ENCODE measurements at regions not wholly inside any gene's neighbourhood (a gene's known extent, or its start where the extent isn't known, plus 50 kb on each side); places are given as distances from the start of the nearest gene placed in this dataset.

DNA sequence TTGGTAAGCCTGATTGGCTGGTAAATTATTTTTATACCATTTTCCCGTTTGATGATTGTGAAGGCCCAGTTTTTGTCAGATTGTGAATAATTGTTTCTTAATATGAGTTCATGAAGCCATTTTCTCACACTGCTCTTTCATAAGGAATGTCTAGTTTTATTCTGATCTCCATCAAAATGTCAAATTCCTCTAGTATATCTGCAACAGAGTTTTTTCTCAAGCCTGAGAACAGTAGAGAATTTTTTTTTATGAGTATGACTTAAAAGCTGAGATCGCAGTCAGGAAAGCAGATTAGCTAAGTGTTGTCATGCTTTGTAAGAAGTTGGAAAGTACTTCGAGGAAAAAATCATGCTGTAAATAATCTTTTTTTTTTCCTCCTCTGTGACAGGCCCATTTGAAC is 484.9 kb upstream of the ATP2B1 start:
- no peak for DNase-seq

DNA sequence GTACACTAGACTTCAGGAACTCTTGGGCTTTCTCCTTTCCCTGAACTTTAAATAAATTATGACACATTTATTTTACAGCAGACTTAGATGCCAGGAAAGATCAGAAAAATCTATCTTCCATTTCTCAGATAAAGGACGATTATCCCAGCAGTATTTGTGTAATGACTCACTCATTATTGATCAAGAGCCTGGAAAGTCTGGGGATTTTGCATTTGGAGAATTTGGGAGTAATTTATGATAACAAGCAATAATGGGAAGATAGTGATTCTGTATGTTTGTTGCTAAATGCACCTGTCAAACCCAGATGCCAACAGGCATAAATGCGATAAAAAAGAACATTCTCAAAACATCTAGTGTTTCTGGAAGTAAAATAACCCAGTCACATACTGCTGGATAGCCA is 480.2 kb upstream of the ATP2B1 start:
- DNase-seq, result no peak

DNA sequence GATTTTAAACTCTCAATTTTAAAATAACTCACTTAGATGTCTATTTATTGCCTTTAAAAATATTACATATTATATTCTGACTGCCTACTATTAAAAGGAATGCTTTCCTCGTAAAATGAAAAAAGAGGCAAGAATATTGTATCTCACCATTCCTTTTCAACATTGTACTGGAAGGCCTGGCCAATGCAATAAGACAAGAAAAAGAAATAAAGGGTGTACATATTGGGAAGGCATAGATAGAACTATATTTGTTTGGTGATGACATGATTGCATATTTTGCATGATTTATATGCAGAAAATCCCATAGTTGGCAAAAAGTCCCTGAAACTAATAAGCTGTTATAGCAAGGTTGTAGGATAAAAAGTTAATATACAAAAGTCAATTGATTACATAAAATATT is 474.6 kb upstream of the ATP2B1 start:
- no peak for DNase-seq

DNA sequence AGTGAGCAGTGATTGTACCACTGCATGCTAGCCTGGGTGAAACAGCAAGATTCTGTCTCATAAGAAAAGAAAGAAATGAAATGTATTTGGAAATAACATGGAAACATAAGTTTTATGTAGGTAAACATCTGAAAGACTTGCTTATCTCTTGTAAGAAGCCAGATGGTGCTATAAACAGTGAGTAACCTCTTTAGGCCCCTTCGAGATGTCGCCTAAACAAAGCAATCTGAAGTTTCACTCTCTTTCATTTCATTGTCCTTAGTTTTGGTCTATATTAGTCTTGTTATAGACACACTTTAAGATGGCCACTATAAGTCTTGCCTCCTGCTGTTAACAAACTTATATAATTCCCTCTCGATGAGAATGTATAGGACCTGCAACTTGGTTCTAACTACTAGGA is 472.6 kb upstream of the ATP2B1 start:
- DNase-seq, result no peak

DNA sequence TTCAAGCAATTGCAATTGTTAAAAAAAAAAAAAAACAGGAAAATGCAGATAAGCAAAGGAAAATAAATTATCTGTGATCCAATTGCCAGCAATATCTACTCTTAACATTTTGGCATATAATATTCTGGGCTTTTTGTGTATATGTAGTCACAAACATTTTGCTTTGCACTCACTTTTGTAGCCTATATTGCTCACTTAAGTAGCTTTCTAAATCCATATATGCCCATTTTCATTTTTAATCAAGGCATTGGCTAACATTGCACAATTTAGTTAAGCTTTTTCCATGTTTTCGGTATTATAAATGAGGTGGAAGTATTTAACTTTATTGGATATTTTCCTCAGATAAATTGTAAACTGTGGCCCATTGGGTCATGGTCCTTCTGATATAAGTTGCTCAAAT is 466.3 kb upstream of the ATP2B1 start:
- no peak for DNase-seq

DNA sequence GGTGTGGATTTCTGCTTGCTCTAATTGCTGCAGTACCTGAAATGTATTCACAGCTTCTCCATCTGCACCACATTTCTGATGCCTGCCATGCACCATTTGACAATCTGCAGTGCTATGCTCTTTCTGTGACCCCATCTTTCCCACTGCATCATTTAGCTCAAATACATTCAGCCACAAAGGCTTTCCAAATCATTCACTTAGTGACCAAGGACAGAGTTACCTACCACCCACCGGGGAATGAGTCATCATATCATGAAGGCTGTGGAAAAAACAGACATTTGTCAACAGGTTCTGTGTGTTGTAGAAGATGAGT is 465.5 kb upstream of the ATP2B1 start:
- no peak for DNase-seq

DNA sequence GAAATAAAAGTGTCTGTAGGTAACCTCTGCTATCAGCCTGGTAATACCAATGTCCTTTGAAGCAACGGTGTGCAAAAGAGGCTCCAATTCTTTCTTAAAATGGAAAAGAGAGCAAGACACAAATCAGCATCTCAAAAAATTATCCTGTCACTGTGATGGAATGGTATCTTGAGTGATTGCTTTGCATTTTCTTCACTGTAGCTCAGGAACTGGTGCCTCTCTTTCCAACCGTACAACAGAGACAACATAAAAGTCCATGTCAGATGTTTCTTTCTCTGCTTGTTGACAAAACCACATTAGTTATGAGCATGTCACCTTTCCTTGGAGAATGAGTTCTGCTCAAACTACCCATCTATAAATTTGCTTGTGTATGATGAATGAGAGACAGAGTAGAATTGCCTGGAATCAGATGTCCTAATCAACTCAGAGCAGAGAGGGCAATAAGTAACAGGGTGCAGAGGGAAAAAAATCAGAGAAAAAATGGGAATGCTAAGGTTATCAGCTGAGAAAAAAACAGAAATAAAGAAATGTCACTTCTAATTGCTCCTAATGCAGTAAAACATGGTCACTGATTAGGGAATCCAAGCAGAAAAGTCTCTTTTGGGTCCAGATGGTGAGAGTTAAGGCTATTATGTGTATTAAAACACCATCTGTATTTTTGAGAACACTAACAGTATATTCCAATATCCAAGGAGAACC is 465.0 kb upstream of the ATP2B1 start:
- DNase-seq, result no peak

DNA sequence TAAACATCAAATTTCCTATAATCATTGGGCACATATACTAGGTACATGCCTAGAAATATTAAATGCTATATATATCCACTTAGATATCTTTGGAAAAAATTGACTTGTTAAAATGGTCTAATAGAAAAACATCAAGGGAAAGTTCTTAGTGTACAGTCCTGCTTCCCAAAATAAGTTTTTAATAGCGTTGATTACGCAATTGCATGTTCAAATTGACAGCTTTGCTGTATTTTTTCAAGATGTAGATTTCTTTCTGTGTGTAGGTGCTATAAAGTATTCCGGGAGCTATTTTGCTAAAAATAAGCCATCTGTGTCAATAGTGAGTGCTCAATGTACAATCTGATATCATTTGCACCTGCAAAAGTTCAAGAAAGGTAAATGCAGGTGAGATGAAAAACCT is 463.9 kb upstream of the ATP2B1 start:
- DNase-seq, result no peak

DNA sequence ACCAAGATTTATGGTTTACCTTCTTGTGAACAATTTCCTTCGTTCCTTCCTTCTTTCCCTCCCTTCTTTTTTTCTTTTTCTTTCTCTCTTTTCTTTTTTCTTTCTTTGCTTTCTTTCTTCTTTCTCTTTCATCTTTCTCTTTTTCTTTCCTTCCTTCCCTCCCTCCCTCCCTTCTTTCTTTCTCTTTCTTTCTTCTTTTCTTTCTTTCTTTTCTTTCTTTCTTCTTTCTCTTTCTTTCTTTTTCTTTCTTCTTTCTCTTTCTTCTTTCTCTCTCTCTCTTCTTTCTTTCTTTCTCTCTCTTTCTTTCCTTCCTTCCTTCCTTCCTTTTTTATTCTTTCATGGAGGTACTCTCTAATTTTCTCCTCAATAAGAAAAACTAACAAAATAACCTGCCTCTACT is 462.1 kb upstream of the ATP2B1 start:
- no peak for DNase-seq

DNA sequence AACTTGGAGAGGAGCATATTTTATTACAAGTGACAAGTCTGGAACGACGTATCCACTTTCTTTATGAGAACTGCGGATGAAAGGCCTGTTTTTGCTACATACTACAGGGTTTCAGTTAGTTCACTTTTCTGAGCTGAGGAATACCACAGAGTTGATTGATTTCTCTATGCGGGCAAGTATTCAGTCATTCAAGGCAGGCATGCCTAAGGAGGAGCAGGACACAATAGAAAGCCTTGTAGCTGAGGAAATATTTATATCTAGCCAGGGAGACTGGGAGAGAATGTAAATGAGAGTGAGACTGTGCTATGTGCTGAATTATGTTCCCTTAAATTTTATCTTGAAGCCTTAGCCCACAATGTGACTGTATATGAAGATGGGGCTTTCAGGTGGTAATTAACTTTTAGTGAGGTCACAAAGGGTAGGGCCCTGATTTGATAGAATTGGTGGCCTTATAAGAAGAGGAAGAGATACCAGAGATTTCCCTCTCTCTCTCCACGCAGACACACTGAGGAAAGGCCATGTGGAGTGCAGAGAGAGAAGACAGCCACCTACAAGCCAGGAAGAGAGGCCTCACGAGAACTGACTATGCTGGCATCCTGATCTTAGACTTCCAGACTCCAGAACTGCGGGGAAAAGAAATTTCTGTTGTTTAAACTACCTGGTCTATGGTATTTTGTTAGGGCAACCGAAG is 459.0 kb upstream of the ATP2B1 start:
- DNase-seq, result no peak

DNA sequence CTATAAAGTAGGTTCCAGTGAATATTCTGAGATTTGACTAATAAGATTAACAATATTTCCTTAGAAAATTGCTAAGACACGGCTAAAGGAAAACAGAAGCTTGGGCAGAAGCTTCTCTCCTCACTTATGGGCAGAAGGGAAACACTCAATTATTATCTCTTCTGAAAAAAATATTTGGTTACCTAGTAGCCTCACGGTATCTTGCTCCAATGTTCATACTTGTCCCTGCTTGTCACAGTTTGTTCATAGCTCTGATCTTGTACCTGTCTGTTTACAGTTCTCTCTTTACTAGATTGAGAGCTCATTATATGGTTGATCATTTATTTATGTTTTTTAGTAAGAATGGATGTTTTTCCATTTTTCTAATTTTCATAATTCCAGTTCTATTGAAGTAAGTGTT is 458.0 kb upstream of the ATP2B1 start:
- no peak for DNase-seq

DNA sequence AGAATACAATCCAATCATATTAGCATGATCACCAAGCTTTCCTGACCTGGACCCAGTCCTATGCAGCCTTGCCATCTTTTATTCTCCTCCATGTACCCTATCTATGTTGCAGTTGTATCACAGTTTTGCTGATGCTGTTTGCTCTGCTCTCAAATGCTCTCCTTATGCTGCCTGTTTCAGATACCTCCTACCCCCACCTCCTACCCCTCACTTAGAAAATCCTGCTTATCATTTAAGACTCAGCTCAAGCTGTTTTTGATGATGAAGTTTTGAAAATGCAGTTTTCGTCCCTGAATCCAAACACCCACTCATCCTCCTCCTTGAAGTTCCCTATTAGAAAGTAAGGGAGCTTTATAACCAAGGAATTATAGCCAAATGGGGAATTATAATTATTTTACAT is 457.4 kb upstream of the ATP2B1 start:
- DNase-seq, result no peak

DNA sequence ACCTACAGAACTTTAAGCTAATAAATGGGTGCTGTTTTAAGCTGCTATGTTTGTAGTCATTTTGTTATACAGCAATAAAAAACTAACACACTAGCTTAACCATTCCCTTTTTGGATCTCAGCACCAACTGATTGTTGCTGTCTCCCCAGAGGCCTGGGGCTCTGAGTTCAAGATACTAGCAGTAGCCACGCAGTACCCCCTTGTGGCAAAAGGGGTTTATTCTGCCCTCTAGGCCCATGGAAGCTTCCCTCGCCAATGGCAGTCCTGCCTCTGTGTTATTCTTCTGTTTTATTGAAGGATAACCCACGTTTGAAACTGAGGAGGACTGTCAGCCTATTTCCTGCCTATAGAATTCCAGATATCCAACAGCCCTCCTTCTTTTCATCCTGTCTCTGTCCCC is 455.3 kb upstream of the ATP2B1 start:
- no peak for DNase-seq

DNA sequence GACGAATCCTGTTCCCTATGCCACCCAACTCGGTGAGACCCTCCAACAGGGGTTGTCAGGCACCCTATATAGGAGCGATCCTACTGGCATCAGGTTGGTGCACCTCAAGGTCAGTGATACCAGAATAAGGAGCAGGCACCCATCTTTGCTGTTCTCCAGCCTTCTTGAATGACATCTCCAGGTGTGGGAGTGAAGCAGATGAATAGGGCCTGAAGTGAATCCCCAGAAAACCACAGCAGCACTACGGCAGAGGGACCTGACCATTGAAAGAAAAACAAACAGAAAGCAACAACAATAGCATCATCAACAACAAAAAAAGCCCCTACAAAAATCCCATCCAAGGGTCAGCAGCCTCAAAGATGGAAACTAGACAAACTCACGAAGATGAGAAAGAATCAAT is 445.2 kb upstream of the ATP2B1 start:
- DNase-seq, result no peak

DNA sequence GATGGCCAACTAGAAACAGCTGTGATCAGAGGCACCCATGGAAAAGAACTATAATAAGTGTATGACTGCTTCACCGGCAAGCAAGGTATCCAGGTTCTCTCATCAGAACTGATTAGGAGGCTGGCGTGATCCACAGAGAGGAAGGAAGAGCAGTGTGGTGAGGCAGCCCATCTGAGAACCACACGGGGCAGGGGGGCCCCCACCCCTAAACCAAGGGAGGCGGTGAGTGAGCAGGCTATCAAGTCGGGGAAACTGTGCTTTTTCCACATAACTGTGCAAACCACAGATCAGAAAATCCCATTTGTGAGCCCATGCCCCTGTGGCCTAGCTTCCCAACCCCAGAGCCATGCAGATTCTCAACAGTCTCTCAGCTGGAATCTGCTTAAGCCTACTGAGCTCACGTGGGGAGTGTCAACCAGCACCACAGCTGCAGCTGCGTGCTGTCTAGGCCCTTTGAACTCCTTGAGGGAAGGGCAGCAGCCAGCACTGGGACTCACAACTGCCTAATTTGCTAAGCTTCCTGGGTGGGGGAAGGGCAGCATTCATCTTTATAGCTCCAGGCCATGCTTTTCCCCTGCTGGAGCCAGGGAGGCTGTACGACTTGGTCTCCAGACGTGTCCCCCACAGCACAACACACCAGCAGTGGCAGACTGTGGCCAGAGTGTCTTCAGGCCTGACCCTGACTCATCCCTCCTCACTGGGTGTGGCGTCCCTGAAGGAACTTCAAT is 444.4 kb upstream of the ATP2B1 start:
- DNase-seq, result no peak

DNA sequence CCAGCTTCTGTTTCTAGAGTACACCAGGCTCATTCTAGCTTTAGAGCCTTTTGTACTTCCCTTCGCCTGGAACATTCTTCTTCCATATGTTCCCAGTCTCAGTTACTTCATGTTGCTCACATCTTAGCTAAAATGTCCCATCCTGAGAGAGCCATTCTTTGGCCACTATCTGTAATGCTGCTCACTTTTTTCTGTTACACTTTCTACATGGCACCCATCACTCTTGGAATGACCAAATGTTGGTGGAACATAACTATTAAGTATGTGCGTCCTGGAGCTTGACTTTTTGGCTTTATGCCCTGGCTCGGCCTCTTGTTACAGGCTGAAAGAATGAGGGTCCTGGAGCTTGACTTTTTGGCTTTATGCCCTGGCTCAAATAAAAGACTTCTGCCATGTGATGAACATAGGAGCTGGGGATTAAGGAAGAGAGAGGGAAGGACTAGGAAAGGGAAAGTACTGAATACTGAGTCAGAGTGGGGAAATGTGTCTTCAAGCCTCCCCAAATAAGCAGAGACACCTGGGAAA is 442.9 kb upstream of the ATP2B1 start:
- DNase-seq, result no peak

DNA sequence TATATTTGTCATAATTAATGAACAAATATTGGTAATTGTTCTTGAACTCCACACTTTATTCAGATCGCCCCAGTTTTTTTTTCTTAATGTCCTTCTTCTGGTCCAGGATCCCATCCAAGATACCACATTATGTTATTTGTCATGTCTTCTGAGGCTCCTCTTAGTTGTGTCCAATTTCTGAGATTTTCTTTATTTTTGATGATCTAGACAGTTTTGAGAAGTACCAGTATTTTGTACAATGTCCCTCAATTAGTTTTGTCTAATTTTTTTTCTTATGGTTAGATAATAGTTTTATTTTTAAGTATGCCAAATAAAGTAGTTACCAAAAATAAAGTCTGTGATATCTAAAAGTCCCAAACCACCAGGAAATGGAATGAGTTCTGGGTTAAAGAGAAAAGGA is 440.8 kb upstream of the ATP2B1 start:
- DNase-seq, result no peak

DNA sequence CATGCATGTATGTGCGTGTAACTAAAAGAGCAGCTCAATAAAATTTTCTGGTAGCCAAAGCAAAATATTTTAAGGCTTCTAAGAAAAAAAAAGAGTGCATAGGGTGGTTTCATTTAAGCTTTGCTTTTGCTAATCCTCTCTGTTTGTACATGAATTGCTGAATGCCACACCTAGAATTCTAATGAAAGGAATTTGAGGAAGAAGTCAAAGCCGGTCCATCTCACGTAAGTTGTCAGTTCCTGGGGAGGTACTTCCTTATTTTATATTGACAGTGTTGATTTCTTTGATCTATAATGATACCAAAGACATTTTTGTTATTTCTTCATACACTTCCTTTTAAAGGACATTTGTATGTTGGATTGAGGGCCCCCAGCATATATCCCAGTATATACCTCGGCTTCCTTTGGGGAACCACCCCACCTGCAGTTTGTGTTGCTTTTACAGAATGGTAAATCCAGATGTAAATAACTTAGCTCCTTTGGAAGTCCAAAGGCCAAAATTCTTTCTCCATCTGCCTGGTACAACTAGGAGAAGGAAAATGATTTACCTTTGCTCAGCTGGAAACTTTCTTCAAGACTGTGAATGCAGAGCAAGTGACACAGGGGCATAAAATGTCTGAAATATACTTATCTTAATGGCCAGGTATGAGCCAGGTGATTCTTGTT is 420.9 kb upstream of the ATP2B1 start:
- DNase-seq, result no peak

DNA sequence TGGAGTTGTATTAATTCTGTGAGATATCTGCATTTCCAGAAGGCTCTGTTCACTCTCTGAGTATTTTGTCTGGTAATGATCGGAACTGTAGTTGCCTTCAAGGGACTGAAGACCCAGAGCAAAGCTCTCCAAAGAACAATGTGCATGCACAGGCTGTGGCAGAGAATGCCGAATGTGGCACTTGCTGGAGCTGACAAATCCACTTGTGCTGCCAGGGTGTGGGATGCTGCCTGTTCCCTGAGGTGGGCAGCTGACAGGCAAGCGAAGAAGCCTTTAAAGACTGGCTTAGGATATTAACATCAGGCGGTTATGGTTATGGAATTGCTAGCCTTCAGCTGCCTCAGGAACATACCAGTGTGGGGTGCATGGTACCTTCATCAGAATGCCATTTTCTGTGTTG is 419.9 kb upstream of the ATP2B1 start:
- no peak for DNase-seq

DNA sequence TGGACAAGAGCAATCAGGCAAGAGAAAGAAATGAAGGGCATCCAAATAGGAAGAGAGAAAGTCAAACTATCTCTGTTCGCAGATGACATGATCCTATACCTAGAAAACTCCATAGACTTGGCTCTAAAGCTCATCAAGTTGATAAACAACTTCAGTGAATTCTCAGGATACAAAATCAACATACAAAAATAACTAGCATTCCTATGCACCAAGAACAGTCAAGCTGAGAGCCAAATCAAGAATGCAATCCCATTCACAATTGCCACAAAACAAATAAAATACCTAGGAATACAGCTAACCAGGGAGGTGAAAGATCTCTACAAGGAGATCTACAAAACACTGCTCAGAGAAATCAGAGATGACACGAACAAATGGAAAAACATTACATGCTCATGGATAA is 417.5 kb upstream of the ATP2B1 start:
- no peak for DNase-seq

DNA sequence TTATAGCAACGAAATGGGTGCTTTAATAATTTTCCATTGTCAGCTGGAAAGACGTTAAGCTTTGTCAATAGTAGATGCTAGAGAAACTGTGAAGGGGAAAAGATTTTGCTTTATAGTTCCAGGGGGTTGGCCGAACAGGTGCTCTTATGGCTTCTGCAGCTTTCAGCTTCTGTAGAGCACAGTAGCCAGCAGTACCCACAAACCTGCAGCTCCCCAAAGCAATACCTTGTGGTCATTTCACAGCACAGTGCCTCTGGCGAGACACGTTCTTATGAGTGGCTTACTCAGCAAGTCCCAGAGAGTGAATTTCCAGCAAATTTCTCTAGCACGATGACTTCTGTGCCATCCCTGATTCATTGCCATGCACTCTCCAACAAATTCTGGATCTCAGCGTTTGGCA is 416.3 kb upstream of the ATP2B1 start:
- no peak for DNase-seq

DNA sequence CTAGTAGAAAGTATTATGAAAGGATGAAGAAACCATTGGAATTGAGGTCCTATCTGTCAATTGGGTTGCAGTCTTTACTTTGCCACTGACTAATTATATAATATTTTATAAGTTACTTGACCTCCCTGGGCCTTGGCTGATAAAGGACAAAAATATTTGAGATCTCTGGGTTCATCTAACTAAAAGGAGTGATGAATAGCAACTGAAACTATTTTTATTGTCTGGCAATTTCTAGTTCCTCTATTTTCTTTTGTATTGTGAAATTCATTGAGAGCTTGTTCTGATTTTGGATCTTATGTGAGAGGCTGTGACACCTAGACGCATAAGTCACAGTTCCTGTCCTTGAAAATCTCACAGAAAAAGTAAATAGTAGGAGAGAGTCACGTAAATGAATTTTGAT is 415.7 kb upstream of the ATP2B1 start:
- no peak for DNase-seq

DNA sequence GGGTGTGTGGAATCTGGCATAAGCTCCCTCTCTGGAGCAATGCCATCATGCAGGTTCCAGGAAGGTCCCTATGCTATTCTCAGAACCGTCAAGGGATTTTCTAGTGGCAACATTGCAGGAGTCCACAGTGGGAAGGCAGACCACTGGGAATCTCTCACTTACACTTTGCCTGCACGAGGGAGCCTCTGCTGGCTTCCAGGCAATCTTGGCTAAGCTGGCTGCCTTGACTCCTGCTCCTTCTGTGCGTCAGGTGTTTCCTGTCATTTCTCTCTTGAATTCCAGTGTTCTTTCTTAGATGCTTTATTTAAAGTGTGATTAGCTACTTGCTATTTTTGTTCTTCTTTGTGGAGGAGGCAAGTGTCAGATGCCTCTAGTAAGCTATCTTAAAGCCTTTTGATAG is 414.0 kb upstream of the ATP2B1 start:
- no peak for DNase-seq

DNA sequence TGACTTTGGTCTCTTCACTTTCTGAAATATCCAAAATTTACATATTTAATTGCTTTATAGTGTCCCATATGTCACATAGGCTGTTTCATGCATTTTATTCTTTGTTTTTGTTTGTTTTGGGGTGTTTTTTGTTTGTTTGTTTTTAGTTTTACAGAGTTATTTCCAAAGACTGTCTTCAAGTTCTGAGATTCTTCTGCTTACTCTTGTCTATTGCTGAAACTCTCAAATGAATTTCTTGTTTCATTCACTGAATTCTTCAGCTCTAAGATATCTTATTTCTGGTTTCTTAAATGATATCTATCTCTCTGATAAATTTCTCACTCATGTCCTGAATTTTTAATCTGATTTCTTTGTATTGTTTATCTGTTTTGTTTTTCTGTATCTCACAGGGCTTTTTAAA is 412.0 kb upstream of the ATP2B1 start:
- no peak for DNase-seq
